Osteoblast (primary cell): ENCODE measurements at regions not wholly inside any gene's neighbourhood (a gene's known extent, or its start where the extent isn't known, plus 50 kb on each side); places are given as distances from the start of the nearest gene placed in this dataset.

Experiments
- DNase-seq: peaks from one replicate; pipeline ENCODE4 v3.0.0; 2011; ENCODE audit warnings: low spot score, mixed read lengths; ENCODE audit not compliant: insufficient read length; ENCODE audit errors: missing footprints
- H2AFZ ChIP-seq: 2 replicates; pipeline ENCODE4 v1.6.0; 2011; ENCODE audit warnings: mild to moderate bottlenecking, low read length
- H3K27ac ChIP-seq: 2 replicates; pipeline ENCODE4 v1.5.1; 2011; ENCODE audit warnings: mild to moderate bottlenecking, low read depth, low read length, moderate library complexity
- H3K27me3 ChIP-seq: 2 replicates; pipeline ENCODE4 v1.6.0; 2012; ENCODE audit warnings: mild to moderate bottlenecking, control low read depth, inconsistent platforms, low read length, moderate library complexity; ENCODE audit not compliant: insufficient read depth
- H3K36me3 ChIP-seq: 2 replicates; pipeline ENCODE4 v1.5.1; 2011; ENCODE audit warnings: mild to moderate bottlenecking, low read length, control low read depth, moderate library complexity; ENCODE audit not compliant: insufficient read depth
- H3K4me1 ChIP-seq: 2 replicates; pipeline ENCODE4 v1.5.1; 2011; ENCODE audit warnings: mild to moderate bottlenecking, low read length, control low read depth, moderate library complexity; ENCODE audit not compliant: insufficient read depth
- H3K4me2 ChIP-seq: 2 replicates; pipeline ENCODE4 v1.6.0; 2011; ENCODE audit warnings: mild to moderate bottlenecking, low read length; ENCODE audit not compliant: insufficient read depth
- H3K4me3 ChIP-seq: fragments of 200-600 bp; sonication (generic); 3 replicates; pipeline ENCODE4 v1.5.1; 2012; ENCODE audit warnings: mild to moderate bottlenecking, low read length, inconsistent platforms; ENCODE audit not compliant: insufficient read depth
- H3K79me2 ChIP-seq: 2 replicates; pipeline ENCODE4 v1.6.0; 2012; ENCODE audit warnings: mild to moderate bottlenecking, low read length, control low read depth, inconsistent platforms; ENCODE audit not compliant: insufficient read depth
- H3K9me3 ChIP-seq: 2 replicates; pipeline ENCODE4 v1.5.1; 2011; ENCODE audit warnings: low read depth, low read length, control low read depth
- H4K20me1 ChIP-seq: 2 replicates; pipeline ENCODE4 v1.6.0; 2012; ENCODE audit warnings: mild to moderate bottlenecking, low read length, control low read depth; ENCODE audit not compliant: insufficient read depth
- TF ChIP-seq, protein P1 (sequence below): IDR thresholded peaks from 2 replicates; pipeline ENCODE4 v1.5.1; 2011; ENCODE audit warnings: mild to moderate bottlenecking, low read depth, low read length, moderate library complexity; ENCODE audit errors: extremely low read depth

DNA sequence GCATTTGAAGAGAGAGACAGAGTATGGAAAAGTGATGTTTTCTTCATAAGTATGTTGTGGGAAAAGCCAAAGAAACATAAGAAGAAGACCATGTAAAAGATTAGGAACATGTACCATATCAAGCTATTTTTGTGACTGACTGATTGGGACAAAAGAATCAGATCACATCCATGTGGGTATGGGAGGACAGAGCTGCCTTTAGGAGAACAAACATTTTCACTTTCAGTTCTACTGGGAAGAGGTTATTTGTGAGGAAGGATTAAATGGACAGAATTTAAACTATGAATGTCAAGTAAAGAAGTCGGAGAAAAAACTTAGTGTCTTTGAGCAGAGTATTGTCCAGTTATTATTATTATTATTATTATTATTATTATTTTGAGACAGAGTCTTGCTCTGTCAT, 124.4 kb upstream of the HCRTR2 start:
- no peak for DNase-seq
- Histone ChIP-seq H3K27me3 (no peaks in the 10 kb centered on the region), H3K36me3 (no peaks in the 10 kb centered on the region), H3K9me3 (no peaks in the 10 kb centered on the region), H3K4me1 (peaks cover 5% of the 10 kb centered on the region), H2AFZ (no peak overlapping the region), H4K20me1 (no peaks in the 10 kb centered on the region), H3K4me2 (no peak overlapping the region), H3K79me2 (no peaks in the 10 kb centered on the region), H3K4me3 (no peak overlapping the region), H3K27ac (no peak overlapping the region)
- TF ChIP-seq, protein P1, sequence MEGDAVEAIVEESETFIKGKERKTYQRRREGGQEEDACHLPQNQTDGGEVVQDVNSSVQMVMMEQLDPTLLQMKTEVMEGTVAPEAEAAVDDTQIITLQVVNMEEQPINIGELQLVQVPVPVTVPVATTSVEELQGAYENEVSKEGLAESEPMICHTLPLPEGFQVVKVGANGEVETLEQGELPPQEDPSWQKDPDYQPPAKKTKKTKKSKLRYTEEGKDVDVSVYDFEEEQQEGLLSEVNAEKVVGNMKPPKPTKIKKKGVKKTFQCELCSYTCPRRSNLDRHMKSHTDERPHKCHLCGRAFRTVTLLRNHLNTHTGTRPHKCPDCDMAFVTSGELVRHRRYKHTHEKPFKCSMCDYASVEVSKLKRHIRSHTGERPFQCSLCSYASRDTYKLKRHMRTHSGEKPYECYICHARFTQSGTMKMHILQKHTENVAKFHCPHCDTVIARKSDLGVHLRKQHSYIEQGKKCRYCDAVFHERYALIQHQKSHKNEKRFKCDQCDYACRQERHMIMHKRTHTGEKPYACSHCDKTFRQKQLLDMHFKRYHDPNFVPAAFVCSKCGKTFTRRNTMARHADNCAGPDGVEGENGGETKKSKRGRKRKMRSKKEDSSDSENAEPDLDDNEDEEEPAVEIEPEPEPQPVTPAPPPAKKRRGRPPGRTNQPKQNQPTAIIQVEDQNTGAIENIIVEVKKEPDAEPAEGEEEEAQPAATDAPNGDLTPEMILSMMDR: no peak

DNA sequence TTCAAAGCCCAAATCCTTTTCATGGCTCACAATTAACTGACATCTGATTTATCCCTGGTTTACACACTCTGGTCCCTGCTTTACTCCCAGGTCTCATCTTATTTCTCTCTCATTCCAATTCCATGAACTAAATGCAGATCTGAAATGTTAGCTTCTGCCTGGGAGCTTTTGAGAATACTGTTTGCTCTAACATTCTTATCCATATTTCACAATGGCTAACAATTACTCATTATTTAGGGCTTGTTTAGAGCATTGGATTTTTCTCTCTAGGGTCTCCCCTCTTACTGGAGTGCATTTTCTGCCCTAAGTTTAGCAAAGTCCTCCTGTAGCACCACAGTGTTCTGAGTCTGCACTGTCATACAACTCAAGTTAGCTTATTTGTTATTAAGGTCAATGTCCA, 121.5 kb upstream of the HCRTR2 start:
- TF ChIP-seq, protein P1: no peak
- no peak overlapping the region for H3K4me3 ChIP-seq
- H3K36me3 ChIP-seq: no peaks in the 10 kb centered on the region
- no peak overlapping the region for H3K27ac ChIP-seq
- H3K4me1 ChIP-seq: no peaks in the 10 kb centered on the region
- H4K20me1 ChIP-seq: no peaks in the 10 kb centered on the region
- peak overlapping the region; percentile 21 for H2AFZ ChIP-seq
- no peak overlapping the region for H3K4me2 ChIP-seq
- no peaks in the 10 kb centered on the region for H3K9me3 ChIP-seq
- H3K79me2 ChIP-seq: no peaks in the 10 kb centered on the region
- no peaks in the 10 kb centered on the region for H3K27me3 ChIP-seq
- DNase-seq: no peak

DNA sequence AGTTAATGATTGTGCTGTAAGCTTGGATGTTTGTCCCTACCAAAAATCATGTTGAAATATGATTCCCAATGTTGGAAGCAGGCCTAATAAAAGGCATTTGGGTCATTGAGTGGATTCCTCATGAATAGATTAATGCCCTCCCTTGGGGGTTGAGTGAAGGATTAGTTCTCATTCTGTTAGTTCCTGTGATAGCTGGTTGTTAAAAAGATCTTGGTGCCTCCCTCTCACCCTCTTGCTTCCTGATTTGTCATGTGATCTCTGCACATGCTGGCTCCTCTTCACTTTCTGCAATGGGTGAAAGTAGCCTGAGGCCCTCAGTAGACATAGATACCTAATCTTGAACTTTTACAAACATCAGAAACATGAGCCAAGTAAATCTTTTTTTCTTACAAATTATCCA, 115.6 kb upstream of the HCRTR2 start:
- no peak overlapping the region for H3K4me2 ChIP-seq

DNA sequence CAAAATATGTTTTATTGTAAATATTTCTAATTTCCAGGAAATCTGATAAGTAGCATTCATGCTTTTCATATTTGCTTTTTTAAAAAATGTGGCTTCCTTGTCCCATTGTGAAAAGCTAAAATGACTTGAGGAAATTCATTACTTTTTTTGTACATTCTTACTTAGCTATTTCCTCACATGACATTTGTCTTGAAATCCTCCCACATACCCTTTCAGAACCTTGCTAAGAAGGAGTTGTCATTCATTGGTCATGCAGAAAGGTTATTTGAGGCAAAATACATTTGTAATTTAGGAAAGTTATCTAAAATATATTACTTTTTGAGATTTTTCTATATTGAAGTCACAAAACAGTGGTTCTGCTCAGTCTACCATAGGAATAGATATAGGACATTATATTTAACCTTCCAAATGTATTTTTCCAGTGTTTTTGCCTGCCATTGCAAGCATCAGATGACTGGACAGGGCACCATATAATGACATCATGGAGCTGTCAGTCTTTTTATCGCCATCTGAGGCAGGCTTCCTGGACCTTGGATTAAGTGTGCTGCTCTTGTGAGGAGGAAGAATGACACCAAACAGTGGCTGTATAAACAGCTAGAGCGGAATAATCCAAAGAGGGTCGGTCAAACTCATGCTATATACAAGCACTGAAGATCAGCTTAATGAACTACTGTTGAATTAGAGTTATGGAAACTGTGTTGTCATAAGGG, 109.4 kb upstream of the HCRTR2 start:
- Histone ChIP-seq H3K4me2 (no peak overlapping the region), H3K4me1 (no peaks in the 10 kb centered on the region), H2AFZ (no peak overlapping the region), H3K36me3 (no peaks in the 10 kb centered on the region), H3K4me3 (no peak overlapping the region), H3K9me3 (no peaks in the 10 kb centered on the region), H3K79me2 (no peaks in the 10 kb centered on the region), H4K20me1 (no peaks in the 10 kb centered on the region), H3K27ac (no peak overlapping the region), H3K27me3 (no peaks in the 10 kb centered on the region)
- DNase-seq: no peak
- TF ChIP-seq, protein P1: no peak

More for the DNA sequence above, 115.6 kb upstream of the HCRTR2 start:
- TF ChIP-seq, protein P1: no peak
- H3K27ac ChIP-seq: no peak overlapping the region
- H4K20me1 ChIP-seq: no peaks in the 10 kb centered on the region
- no peaks in the 10 kb centered on the region for H3K36me3 ChIP-seq
- H3K9me3 ChIP-seq: no peaks in the 10 kb centered on the region
- no peaks in the 10 kb centered on the region for H3K4me1 ChIP-seq
- no peaks in the 10 kb centered on the region for H3K27me3 ChIP-seq
- no peak for DNase-seq
- H3K79me2 ChIP-seq: no peaks in the 10 kb centered on the region
- H2AFZ ChIP-seq: no peak overlapping the region
- no peak overlapping the region for H3K4me3 ChIP-seq
